ENCODE measurements at regions not wholly inside any gene's neighbourhood (a gene's known extent, or its start where the extent isn't known, plus 50 kb on each side); places are given as distances from the start of the nearest gene placed in this dataset.

GRCh38 chr2:128581849-128582244 lies 263.2 kb upstream of the HS6ST1 start:
- TF ChIP-seq WHSC1 (IDR thresholded peaks at IDR 0.05; ENCODE audit: low read length) = no peak
- no peak for TF ChIP-seq ZKSCAN8 (CRISPR knock-in tag; IDR thresholded peaks at IDR 0.05)
- TF ChIP-seq, protein P1, sequence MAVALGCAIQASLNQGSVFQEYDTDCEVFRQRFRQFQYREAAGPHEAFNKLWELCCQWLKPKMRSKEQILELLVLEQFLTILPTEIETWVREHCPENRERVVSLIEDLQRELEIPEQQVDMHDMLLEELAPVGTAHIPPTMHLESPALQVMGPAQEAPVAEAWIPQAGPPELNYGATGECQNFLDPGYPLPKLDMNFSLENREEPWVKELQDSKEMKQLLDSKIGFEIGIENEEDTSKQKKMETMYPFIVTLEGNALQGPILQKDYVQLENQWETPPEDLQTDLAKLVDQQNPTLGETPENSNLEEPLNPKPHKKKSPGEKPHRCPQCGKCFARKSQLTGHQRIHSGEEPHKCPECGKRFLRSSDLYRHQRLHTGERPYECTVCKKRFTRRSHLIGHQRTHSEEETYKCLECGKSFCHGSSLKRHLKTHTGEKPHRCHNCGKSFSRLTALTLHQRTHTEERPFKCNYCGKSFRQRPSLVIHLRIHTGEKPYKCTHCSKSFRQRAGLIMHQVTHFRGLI (CRISPR knock-in tag; IDR thresholded peaks at IDR 0.05) = no peak
- TF ChIP-seq, protein P2, sequence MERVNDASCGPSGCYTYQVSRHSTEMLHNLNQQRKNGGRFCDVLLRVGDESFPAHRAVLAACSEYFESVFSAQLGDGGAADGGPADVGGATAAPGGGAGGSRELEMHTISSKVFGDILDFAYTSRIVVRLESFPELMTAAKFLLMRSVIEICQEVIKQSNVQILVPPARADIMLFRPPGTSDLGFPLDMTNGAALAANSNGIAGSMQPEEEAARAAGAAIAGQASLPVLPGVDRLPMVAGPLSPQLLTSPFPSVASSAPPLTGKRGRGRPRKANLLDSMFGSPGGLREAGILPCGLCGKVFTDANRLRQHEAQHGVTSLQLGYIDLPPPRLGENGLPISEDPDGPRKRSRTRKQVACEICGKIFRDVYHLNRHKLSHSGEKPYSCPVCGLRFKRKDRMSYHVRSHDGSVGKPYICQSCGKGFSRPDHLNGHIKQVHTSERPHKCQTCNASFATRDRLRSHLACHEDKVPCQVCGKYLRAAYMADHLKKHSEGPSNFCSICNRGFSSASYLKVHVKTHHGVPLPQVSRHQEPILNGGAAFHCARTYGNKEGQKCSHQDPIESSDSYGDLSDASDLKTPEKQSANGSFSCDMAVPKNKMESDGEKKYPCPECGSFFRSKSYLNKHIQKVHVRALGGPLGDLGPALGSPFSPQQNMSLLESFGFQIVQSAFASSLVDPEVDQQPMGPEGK (CRISPR knock-in tag; IDR thresholded peaks at IDR 0.05; ENCODE audit: borderline replicate concordance) = no peak
